Heart left ventricle (tissue), 13 donors: ENCODE measurements at regions not wholly inside any gene's neighbourhood (a gene's known extent, or its start where the extent isn't known, plus 50 kb on each side); places are given as distances from the start of the nearest gene placed in this dataset.

Experiments
- CTCF ChIP-seq, 12 donors: fragments of 200-600 bp; sonication (generic) in 4 of 12; IDR thresholded peaks; one replicate each; pipeline versions ENCODE4 v1.5.0 to v1.8.0; 2018 to 2022; ENCODE audit warnings: antibody characterized with exemption in 12 of 12, mild to moderate bottlenecking in 5 of 12
- POLR2A ChIP-seq, 2 donors: fragments of 450-650 bp; IDR thresholded peaks; one replicate each; pipeline ENCODE4 v1.6.1; 2017; ENCODE audit warnings: antibody characterized with exemption in 2 of 2, mild to moderate bottlenecking in 2 of 2, moderate library complexity in 2 of 2
- donor health status: ischemic (EF 13 %, LVEDD 7.1; RV severe dilation, severe dysfunction).
- donor health status: DM: no; HTN: yes; CAD: no.
- donor health status: DM: no; HTN: no; CAD: no.
- donor health status: ischemic (EF 25% LVEDD 6.9; RV normal size, moderate dysfunction).
- donor health status: ischemic (EF 25% LVEDD 5.7; RV mildly dilated, moderate dysfunction).
- donor health status: ischemic (EF 35%, LVEDD 5.7; RV mildly dilated, moderate dysfunction).
- donor health status: nonischemic (EF 11% LVEDD 7.7; RV severe dilation, severe dysfunction).
- donor health status: DM: yes; HTN: yes; CAD: no.
- donor health status: PGD.
- donor health status: ischemic (EF 29% LVEDD 5.4; RV normal size, mild dysfunction).
- donor health status: nonischemic (EF 23%, LVEDD 6.1; RV moderate dilation, normal function).

DNA sequence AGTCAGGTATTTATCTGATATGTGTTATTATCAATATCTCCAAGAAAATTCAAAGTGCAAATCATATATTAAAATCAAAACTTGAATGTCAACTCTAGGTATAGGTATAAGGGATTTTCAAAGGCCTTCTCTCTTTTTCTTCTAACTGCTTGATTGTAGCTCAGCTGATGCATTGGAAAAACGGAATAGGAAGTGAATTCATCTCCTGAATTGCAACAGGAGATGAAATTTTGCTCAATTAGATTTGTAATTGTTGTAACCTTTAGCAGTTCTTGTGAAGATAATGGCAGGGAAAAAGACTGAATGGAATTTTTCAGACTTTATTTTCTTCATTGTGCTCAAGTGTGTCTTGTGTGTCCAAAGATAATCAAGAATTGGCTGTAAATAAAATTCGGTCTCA is 190.2 kb upstream of the KCNJ16 start:
- no peak for TF ChIP-seq CTCF (IDR thresholded peaks at IDR 0.05)
- TF ChIP-seq POLR2A (IDR thresholded peaks at IDR 0.05), result no peak
